ENCODE measurements at regions not wholly inside any gene's neighbourhood (a gene's known extent, or its start where the extent isn't known, plus 50 kb on each side); places are given as distances from the start of the nearest gene placed in this dataset.
"Not testable (repeated sequence)": the region's sequence is repeated elsewhere in the genome, so short reads cannot be mapped to it uniquely, and the experiment has no call there.

DNA sequence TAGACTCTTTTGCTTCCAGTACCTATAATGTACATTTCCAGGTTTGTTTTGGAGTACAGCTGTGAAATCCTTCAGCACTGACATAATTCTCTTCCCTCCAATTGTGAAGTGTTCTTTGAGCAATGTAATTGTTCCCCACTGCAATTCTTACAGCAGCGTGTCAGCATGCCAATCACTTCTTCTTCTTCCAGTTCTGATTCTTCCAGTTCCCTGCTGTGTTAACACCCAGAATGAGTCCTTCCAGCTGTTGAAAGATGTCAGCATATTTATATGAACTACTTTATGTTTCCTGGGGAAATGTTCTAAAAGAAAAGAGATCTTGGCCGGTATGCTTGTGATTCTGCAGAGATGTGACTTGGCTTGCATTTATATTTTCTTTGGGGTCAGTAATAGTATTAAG, 213.9 kb downstream of the UNC5CL start:
- Histone ChIP-seq H3K27me3 (ENCODE audit: control insufficient read depth, insufficient read depth, low read length) (no peaks in the 10 kb centered on the region), H3K4me3 (ENCODE audit: low read depth, low read length) (no peak overlapping the region), H3K36me3 (ENCODE audit: control insufficient read depth, insufficient read depth, low read length) (no peaks in the 10 kb centered on the region)
- no peak for TF ChIP-seq CTCF (IDR thresholded peaks at IDR 0.05; ENCODE audit: insufficient read depth, low read length, poor library complexity, severe bottlenecking)
- DNase-seq (ENCODE audit: low read depth), result no peak

DNA sequence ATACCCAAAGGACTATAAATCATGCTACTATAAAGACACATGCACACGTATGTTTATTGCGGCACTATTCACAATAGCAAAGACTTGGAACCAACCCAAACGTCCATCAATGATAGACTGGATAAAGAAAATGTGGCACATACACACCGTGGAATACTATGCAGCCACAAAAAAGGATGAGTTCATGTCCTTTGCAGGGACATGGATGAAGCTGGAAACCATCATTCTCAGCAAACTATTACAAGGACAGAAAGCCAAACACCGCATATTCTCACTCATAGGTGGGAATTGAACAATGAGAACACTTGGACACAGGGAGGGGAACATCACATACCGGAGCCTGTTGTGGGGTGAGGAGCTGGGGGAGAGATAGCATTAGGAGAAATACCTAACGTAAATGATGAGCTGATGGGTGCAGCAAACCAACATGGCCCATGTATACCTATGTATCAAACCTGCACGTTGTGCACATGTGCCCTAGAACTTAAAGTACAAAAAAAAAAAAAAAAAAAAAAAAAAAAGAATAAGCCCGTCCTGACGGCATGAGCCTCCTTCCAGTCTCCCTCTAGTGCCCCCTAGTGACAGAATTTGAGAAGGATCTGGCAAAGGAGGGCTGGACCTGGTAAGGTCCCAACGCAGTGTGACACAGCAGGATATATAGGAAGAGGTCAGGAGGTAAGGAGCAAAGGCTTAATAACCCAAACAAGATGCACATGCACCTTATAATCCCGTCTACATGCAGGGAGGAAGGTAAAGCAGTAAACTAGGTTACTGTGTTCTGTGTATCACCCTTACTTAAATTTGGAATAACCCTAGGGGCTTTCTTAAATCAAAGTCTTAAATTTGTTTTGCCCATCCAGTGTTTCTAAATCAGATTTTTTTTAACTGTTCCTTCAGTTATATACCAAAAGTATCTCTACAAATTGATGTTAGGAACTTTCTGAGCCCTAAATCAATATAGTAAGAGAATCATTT, 214.8 kb downstream of the UNC5CL start:
- H3K4me3 ChIP-seq (ENCODE audit: low read depth, low read length); H3K36me3 ChIP-seq (ENCODE audit: control insufficient read depth, insufficient read depth, low read length); H3K27me3 ChIP-seq (ENCODE audit: control insufficient read depth, insufficient read depth, low read length): not testable (repeated sequence)
- DNase-seq (ENCODE audit: low read depth), result peak; percentile 9
- TF ChIP-seq CTCF (IDR thresholded peaks at IDR 0.05; ENCODE audit: insufficient read depth, low read length, poor library complexity, severe bottlenecking), result peak; percentile 74

DNA sequence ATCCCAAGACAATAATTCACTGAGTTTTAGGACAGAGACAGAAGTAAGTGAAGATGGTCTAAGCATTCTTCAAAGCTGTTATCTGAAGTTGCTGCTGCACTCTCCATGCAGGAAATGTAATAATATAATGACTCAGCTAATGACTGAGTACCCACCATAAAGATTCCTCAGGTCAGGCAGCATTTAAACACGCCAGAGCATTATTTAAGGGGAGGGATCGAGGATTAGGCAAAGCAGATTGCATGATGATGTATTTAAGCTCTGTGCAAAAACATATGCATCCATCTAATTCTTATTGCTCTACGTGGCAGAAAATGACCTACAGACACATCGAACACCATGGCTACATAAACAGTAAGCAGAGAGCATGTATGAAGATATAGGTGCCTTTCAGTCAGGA, 216.4 kb downstream of the UNC5CL start:
- DNase-seq (ENCODE audit: low read depth), result no peak
- TF ChIP-seq CTCF (IDR thresholded peaks at IDR 0.05; ENCODE audit: insufficient read depth, low read length, poor library complexity, severe bottlenecking), result no peak
- Histone ChIP-seq H3K36me3 (ENCODE audit: control insufficient read depth, insufficient read depth, low read length) (no peaks in the 10 kb centered on the region), H3K27me3 (ENCODE audit: control insufficient read depth, insufficient read depth, low read length) (no peaks in the 10 kb centered on the region), H3K4me3 (ENCODE audit: low read depth, low read length) (no peak overlapping the region)

GRCh38 chr6:40819182-40819834, 219.7 kb downstream of the UNC5CL start:
- TF ChIP-seq CTCF (IDR thresholded peaks at IDR 0.05; ENCODE audit: insufficient read depth, low read length, poor library complexity, severe bottlenecking), result no peak
- Histone ChIP-seq H3K36me3 (ENCODE audit: control insufficient read depth, insufficient read depth, low read length) (no peaks in the 10 kb centered on the region), H3K4me3 (ENCODE audit: low read depth, low read length) (no peak overlapping the region), H3K27me3 (ENCODE audit: control insufficient read depth, insufficient read depth, low read length) (no peaks in the 10 kb centered on the region)
- no peak for DNase-seq (ENCODE audit: low read depth)

- TF ChIP-seq CTCF (IDR thresholded peaks at IDR 0.05; ENCODE audit: insufficient read depth, low read length, poor library complexity, severe bottlenecking), result no peak
- Histone ChIP-seq H3K4me3 (ENCODE audit: low read depth, low read length) (no peak overlapping the region), H3K27me3 (ENCODE audit: control insufficient read depth, insufficient read depth, low read length) (no peaks in the 10 kb centered on the region), H3K36me3 (ENCODE audit: control insufficient read depth, insufficient read depth, low read length) (no peaks in the 10 kb centered on the region)
- no peak for DNase-seq (ENCODE audit: low read depth)
Measured at GRCh38 chr6:40817369-40817768, 221.7 kb downstream of the UNC5CL start.

Data from kidney epithelial cell (primary cell).